ENCODE measurements at regions not wholly inside any gene's neighbourhood (a gene's known extent, or its start where the extent isn't known, plus 50 kb on each side); places are given as distances from the start of the nearest gene placed in this dataset.

DNA sequence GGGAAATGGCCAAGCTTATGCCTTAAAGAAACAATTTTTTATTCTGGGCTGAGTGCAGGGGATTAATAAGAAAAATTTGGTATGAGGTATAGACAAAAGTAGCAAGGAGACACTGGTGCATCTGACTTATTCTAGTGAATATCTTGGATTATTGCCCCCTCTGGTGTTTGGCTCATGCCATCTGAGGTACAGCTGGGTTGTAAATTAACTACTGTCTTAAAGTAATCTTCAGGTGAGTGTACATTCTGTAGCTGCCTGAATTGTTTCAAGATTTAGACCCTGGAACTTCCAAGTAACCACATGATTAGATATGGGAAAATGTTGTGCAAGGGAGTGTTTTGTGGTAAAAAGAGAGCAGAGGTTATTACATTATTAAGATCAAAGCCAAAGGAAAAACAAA is 988.7 kb downstream of the FAM133A start:
- TF ChIP-seq, protein P1, sequence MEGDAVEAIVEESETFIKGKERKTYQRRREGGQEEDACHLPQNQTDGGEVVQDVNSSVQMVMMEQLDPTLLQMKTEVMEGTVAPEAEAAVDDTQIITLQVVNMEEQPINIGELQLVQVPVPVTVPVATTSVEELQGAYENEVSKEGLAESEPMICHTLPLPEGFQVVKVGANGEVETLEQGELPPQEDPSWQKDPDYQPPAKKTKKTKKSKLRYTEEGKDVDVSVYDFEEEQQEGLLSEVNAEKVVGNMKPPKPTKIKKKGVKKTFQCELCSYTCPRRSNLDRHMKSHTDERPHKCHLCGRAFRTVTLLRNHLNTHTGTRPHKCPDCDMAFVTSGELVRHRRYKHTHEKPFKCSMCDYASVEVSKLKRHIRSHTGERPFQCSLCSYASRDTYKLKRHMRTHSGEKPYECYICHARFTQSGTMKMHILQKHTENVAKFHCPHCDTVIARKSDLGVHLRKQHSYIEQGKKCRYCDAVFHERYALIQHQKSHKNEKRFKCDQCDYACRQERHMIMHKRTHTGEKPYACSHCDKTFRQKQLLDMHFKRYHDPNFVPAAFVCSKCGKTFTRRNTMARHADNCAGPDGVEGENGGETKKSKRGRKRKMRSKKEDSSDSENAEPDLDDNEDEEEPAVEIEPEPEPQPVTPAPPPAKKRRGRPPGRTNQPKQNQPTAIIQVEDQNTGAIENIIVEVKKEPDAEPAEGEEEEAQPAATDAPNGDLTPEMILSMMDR (conservative IDR thresholded peaks at IDR 0.05): peak; percentile 30
- no peak for TF ChIP-seq ZFX (IDR thresholded peaks at IDR 0.05)
